SK-N-SH (cell line): ENCODE measurements at regions not wholly inside any gene's neighbourhood (a gene's known extent, or its start where the extent isn't known, plus 50 kb on each side); places are given as distances from the start of the nearest gene placed in this dataset.

ENCODE experiments used
- EP300 ChIP-seq, 2 experiments: IDR thresholded peaks; 2 replicates each; pipeline versions ENCODE4 v1.4.0 to v1.6.1; 2012; ENCODE audit warnings: borderline replicate concordance in 1 of 2, low read depth in 1 of 2, low read length in 1 of 2
- FOXJ3 ChIP-seq: sonication (generic); formaldehyde crosslinking; IDR thresholded peaks from 2 replicates; pipeline ENCODE4 v1.5.1; 2020; ENCODE audit warnings: mild to moderate bottlenecking, missing genetic modification reagents
- GABPA ChIP-seq: IDR thresholded peaks from 2 replicates; pipeline ENCODE4 v1.4.0; 2012; ENCODE audit warnings: low read depth, mild to moderate bottlenecking
- YY1 ChIP-seq: IDR thresholded peaks from 2 replicates; pipeline ENCODE4 v1.4.0; 2012; ENCODE audit warnings: low read depth, mild to moderate bottlenecking
- TF ChIP-seq, protein P1 (sequence below): IDR thresholded peaks from 2 replicates; pipeline ENCODE4 v1.4.0; 2012; ENCODE audit warnings: low read depth
- TF ChIP-seq, protein P2 (sequence below): fragments of 200-600 bp; sonication (generic); IDR thresholded peaks from 2 replicates; pipeline ENCODE4 v1.6.1; 2017; ENCODE audit warnings: antibody characterized with exemption, mild to moderate bottlenecking, moderate library complexity

DNA sequence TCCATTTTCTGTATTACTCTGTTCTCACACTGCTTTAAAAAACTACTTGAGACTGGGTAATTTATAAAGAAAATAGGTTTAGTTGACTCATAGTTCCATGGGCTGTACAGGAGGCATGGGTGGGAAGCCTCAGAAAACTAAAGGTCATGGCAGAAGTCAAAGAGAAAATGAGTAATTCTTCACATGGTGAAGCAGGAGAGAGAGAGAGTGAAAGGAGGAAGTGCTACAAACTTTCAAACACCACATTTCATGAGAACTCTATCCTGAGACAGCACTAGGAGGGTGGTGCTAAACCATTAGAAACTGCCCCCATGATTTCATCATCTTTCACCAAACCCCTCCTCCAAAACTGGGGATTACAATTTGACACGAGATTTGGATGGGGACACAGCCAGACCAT is 108.0 kb upstream of the PBDC1 start:
- TF ChIP-seq, protein P1, sequence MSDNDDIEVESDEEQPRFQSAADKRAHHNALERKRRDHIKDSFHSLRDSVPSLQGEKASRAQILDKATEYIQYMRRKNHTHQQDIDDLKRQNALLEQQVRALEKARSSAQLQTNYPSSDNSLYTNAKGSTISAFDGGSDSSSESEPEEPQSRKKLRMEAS = no peak
- TF ChIP-seq, protein P2, sequence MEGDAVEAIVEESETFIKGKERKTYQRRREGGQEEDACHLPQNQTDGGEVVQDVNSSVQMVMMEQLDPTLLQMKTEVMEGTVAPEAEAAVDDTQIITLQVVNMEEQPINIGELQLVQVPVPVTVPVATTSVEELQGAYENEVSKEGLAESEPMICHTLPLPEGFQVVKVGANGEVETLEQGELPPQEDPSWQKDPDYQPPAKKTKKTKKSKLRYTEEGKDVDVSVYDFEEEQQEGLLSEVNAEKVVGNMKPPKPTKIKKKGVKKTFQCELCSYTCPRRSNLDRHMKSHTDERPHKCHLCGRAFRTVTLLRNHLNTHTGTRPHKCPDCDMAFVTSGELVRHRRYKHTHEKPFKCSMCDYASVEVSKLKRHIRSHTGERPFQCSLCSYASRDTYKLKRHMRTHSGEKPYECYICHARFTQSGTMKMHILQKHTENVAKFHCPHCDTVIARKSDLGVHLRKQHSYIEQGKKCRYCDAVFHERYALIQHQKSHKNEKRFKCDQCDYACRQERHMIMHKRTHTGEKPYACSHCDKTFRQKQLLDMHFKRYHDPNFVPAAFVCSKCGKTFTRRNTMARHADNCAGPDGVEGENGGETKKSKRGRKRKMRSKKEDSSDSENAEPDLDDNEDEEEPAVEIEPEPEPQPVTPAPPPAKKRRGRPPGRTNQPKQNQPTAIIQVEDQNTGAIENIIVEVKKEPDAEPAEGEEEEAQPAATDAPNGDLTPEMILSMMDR = no peak
- TF ChIP-seq GABPA = no peak
- TF ChIP-seq EP300 (IDR thresholded peaks at IDR 0.05; ENCODE audit: borderline replicate concordance in 1 of 2, low read depth in 1 of 2, low read length in 1 of 2) = no peak
- TF ChIP-seq YY1 = no peak
- no peak for TF ChIP-seq FOXJ3 (CRISPR knock-in tag)
